Thyroid gland (tissue), 4 donors: ENCODE measurements at regions not wholly inside any gene's neighbourhood (a gene's known extent, or its start where the extent isn't known, plus 50 kb on each side); places are given as distances from the start of the nearest gene placed in this dataset.

Experiments used
- DNase-seq, 2 donors: peaks; one replicate each; pipeline ENCODE4 v3.0.0-alpha.2; 2019
- H3K27ac ChIP-seq, 3 donors: fragments of 200-600 bp; sonication (generic); 1 replicate in 2 of 3; 2 replicates in 1 of 3; pipeline ENCODE4 v1.5.1; 2016 to 2019; ENCODE audit warnings: mild to moderate bottlenecking in 1 of 3, moderate library complexity in 1 of 3
- H3K27me3 ChIP-seq: fragments of 200-600 bp; sonication (generic); one replicate; pipeline ENCODE4 v1.5.1; 2019
- H3K36me3 ChIP-seq, 2 donors: fragments of 200-600 bp; sonication (generic); one replicate each; pipeline ENCODE4 v1.5.1; 2016 to 2019
- H3K4me1 ChIP-seq, 2 donors: fragments of 200-600 bp; sonication (generic); one replicate each; pipeline ENCODE4 v1.5.1; 2017 to 2019
- H3K4me3 ChIP-seq, 3 donors: fragments of 200-600 bp; sonication (generic); replicated peaks in 1 of 3; 1 replicate in 2 of 3; 2 replicates in 1 of 3; pipeline ENCODE4 v1.5.1; 2016; ENCODE audit warnings: mild to moderate bottlenecking in 1 of 3
- H3K9me3 ChIP-seq: fragments of 200-600 bp; sonication (generic); one replicate; pipeline ENCODE4 v1.5.1; 2017
- CTCF ChIP-seq, 6 experiments: fragments of 200-600 bp in 3 of 6; fragments of 450-650 bp in 3 of 6; sonication (generic) in 3 of 6; IDR thresholded peaks; one replicate each; pipeline ENCODE4 v1.5.1; 2016 to 2019; ENCODE audit warnings: antibody characterized with exemption in 6 of 6, mild to moderate bottlenecking in 2 of 6, inconsistent platforms in 1 of 6, moderate library complexity in 1 of 6
- POLR2A ChIP-seq, 2 donors: fragments of 450-650 bp; IDR thresholded peaks; one replicate each; pipeline ENCODE4 v1.6.1; 2017; ENCODE audit warnings: antibody characterized with exemption in 2 of 2, mild to moderate bottlenecking in 2 of 2, moderate library complexity in 1 of 2
- WGBS, 2 donors: methylation state at CpG; one replicate each; pipeline ENCODE4 v1.1.5; 2017; 5-methylcytosine and 5-hydroxymethylcytosine counted together
- intact Hi-C: fragments of 100-400 bp; cut with DNase I; formaldehyde crosslinking; loops from one replicate; pipeline ENCODE4 v1.15.1; 2023

GRCh38 chr2:150618245-150618895 is 130.9 kb upstream of the RND3 start:
- WGBS, 2 donors: 83 to 89% methylated on average over 7 of the region's 7 CpGs
- Histone ChIP-seq H3K9me3 (no peaks in the 10 kb centered on the region), H3K4me3 (no peak overlapping the region), H3K27ac (no peak overlapping the region), H3K36me3 (no peaks in the 10 kb centered on the region), H3K4me1 (peaks cover 3 to 9% of the 10 kb centered on the region in 2 donors), H3K27me3 (no peaks in the 10 kb centered on the region)
- no peak for TF ChIP-seq CTCF (IDR thresholded peaks at IDR 0.05)
- no peak for TF ChIP-seq POLR2A (IDR thresholded peaks at IDR 0.05)
- intact Hi-C loops: no loop called here
- no peak for DNase-seq

- Histone ChIP-seq H3K9me3 (no peaks in the 10 kb centered on the region), H3K27ac (no peak overlapping the region), H3K4me3 (no peak overlapping the region), H3K27me3 (no peaks in the 10 kb centered on the region), H3K36me3 (no peaks in the 10 kb centered on the region), H3K4me1 (peaks cover 3 to 9% of the 10 kb centered on the region in 2 donors)
- DNase-seq: no peak
- 90 to 93% methylated on average over 6 of the region's 6 CpGs for WGBS, 2 donors
- intact Hi-C loops: no loop called here
- no peak for TF ChIP-seq POLR2A (IDR thresholded peaks at IDR 0.05)
- TF ChIP-seq CTCF (IDR thresholded peaks at IDR 0.05): no peak
These were observed 130.0 kb upstream of the RND3 start for GRCh38 chr2:150617351-150617978.

- 71 to 73% methylated on average over 7 of the region's 7 CpGs for WGBS, 2 donors
- no peak overlapping the region for H3K27ac ChIP-seq
- no peak for DNase-seq
- no peaks in the 10 kb centered on the region for H3K4me1 ChIP-seq
- no peaks in the 10 kb centered on the region for H3K9me3 ChIP-seq
- no peaks in the 10 kb centered on the region for H3K36me3 ChIP-seq
- intact Hi-C loops: no loop called here
- H3K4me3 ChIP-seq: no peak overlapping the region
- H3K27me3 ChIP-seq: no peaks in the 10 kb centered on the region
- TF ChIP-seq POLR2A (IDR thresholded peaks at IDR 0.05) (no peak), CTCF (IDR thresholded peaks at IDR 0.05) (no peak)
These were observed 125.7 kb upstream of the RND3 start for GRCh38 chr2:150612957-150613710.

GRCh38 chr2:150610670-150611279 is 123.3 kb upstream of the RND3 start:
- Histone ChIP-seq H3K9me3 (no peaks in the 10 kb centered on the region), H3K4me3 (no peak overlapping the region), H3K36me3 (no peaks in the 10 kb centered on the region), H3K27me3 (no peaks in the 10 kb centered on the region), H3K27ac (no peak overlapping the region), H3K4me1 (no peaks in the 10 kb centered on the region)
- intact Hi-C loops: no loop called here
- 58 to 62% methylated on average over 6 of the region's 6 CpGs for WGBS, 2 donors
- peak in 4 of 6 experiments; percentile 30 to 45 (median 37) for TF ChIP-seq CTCF (IDR thresholded peaks at IDR 0.05)
- TF ChIP-seq POLR2A (IDR thresholded peaks at IDR 0.05): no peak
- DNase-seq: peak in 1 of 2 donors; percentile 37
